Prostate gland (tissue), 2 donors: ENCODE measurements at regions not wholly inside any gene's neighbourhood (a gene's known extent, or its start where the extent isn't known, plus 50 kb on each side); places are given as distances from the start of the nearest gene placed in this dataset.

Experiments
- DNase-seq: peaks from one replicate; pipeline ENCODE4 v3.0.0-alpha.2; 2019; ENCODE audit warnings: low spot score
- H3K27ac ChIP-seq, 2 donors: fragments of 200-600 bp; sonication (generic); 2 replicates each; pipeline ENCODE4 v1.5.1; 2017 to 2019
- H3K27me3 ChIP-seq: fragments of 200-600 bp; sonication (generic); replicated peaks from 2 replicates; pipeline ENCODE4 v1.5.1; 2019; ENCODE audit not compliant: insufficient read depth
- H3K36me3 ChIP-seq, 2 donors: fragments of 200-600 bp; sonication (generic); 1 replicate in 1 of 2; 2 replicates in 1 of 2; pipeline versions ENCODE4 v1.5.1 to v1.8.1; 2017 to 2019
- H3K4me1 ChIP-seq: fragments of 200-600 bp; sonication (generic); replicated peaks from 2 replicates; pipeline ENCODE4 v1.5.1; 2019
- H3K4me3 ChIP-seq, 2 donors: fragments of 200-600 bp; sonication (generic); 2 replicates each; pipeline ENCODE4 v1.5.1; 2017 to 2019
- H3K9me3 ChIP-seq: fragments of 200-600 bp; sonication (generic); 2 replicates; pipeline ENCODE4 v1.5.1; 2017
- POLR2A ChIP-seq: fragments of 450-650 bp; IDR thresholded peaks from one replicate; pipeline ENCODE4 v1.6.1; 2016; ENCODE audit warnings: antibody characterized with exemption, mild to moderate bottlenecking
- POLR2AphosphoS5 ChIP-seq: sonication (generic); formaldehyde crosslinking; IDR thresholded peaks from one replicate; pipeline ENCODE4 v1.6.1; 2017; ENCODE audit warnings: antibody characterized with exemption
- WGBS: methylation state at CpG from one replicate; pipeline ENCODE4 v1.1.5; 2018; 5-methylcytosine and 5-hydroxymethylcytosine counted together
- intact Hi-C: fragments of 100-400 bp; cut with DNase I; formaldehyde crosslinking; loops from one replicate; pipeline ENCODE4 v1.14.2; 2022
- TF ChIP-seq, protein P1 (sequence below), 4 experiments: fragments of 200-600 bp in 2 of 4; fragments of 450-650 bp in 2 of 4; sonication (generic) in 2 of 4; IDR thresholded peaks; 1 replicate in 3 of 4; 2 replicates in 1 of 4; pipeline ENCODE4 v1.5.1; 2016 to 2019; ENCODE audit warnings: antibody characterized with exemption in 4 of 4, mild to moderate bottlenecking in 2 of 4, moderate library complexity in 2 of 4

DNA sequence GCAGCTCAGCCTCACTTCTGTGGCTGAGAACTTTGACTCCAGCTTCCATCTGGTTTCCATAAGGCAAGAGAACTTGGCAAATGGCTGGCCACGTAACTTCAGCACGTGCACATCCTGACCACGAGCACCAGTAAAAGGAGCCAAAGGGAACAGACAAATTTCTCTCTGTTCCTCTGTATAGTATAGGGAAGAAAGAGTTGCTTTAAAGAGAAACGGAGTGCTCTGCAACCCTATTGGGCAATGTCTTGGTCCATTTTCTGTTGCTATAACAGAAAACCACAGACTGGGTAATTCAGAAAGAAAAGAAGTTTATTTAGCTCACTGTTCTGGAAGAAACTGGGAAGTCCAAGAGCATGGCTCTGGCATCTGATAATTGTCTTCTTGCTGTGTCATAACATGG is 558.7 kb downstream of the ACTL7B start:
- H3K27ac ChIP-seq, result no peak overlapping the region

GRCh38 chr9:108296056-108296455 is 559.7 kb downstream of the ACTL7B start:
- no peak overlapping the region for H3K4me3 ChIP-seq
- H3K4me1 ChIP-seq, result no peaks in the 10 kb centered on the region
- TF ChIP-seq POLR2A (no peak), POLR2AphosphoS5 (no peak)
- TF ChIP-seq, protein P1, sequence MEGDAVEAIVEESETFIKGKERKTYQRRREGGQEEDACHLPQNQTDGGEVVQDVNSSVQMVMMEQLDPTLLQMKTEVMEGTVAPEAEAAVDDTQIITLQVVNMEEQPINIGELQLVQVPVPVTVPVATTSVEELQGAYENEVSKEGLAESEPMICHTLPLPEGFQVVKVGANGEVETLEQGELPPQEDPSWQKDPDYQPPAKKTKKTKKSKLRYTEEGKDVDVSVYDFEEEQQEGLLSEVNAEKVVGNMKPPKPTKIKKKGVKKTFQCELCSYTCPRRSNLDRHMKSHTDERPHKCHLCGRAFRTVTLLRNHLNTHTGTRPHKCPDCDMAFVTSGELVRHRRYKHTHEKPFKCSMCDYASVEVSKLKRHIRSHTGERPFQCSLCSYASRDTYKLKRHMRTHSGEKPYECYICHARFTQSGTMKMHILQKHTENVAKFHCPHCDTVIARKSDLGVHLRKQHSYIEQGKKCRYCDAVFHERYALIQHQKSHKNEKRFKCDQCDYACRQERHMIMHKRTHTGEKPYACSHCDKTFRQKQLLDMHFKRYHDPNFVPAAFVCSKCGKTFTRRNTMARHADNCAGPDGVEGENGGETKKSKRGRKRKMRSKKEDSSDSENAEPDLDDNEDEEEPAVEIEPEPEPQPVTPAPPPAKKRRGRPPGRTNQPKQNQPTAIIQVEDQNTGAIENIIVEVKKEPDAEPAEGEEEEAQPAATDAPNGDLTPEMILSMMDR (IDR thresholded peaks at IDR 0.05), result no peak
- no peak overlapping the region for H3K27ac ChIP-seq
- intact Hi-C loops, result no loop called here
- no peaks in the 10 kb centered on the region for H3K36me3 ChIP-seq
- WGBS, result 62% methylated on average over 1 of the region's 1 CpG
- DNase-seq, result no peak
- H3K27me3 ChIP-seq, result no peaks in the 10 kb centered on the region
- H3K9me3 ChIP-seq, result no peaks in the 10 kb centered on the region

More for the DNA sequence above, 558.7 kb downstream of the ACTL7B start:
- WGBS, result 59% methylated on average over 4 of the region's 4 CpGs
- no peak overlapping the region for H3K4me3 ChIP-seq
- no peak for DNase-seq
- intact Hi-C loops, result no loop called here
- H3K4me1 ChIP-seq, result no peaks in the 10 kb centered on the region
- H3K36me3 ChIP-seq, result no peaks in the 10 kb centered on the region
- no peaks in the 10 kb centered on the region for H3K27me3 ChIP-seq
- no peaks in the 10 kb centered on the region for H3K9me3 ChIP-seq
- no peak for TF ChIP-seq POLR2A
- no peak for TF ChIP-seq POLR2AphosphoS5
- TF ChIP-seq, protein P1 (IDR thresholded peaks at IDR 0.05), result no peak

GRCh38 chr9:108291586-108291932 is 564.2 kb downstream of the ACTL7B start:
- Histone ChIP-seq H3K9me3 (no peaks in the 10 kb centered on the region), H3K27ac (peak overlapping the region in 1 of 2 donors; percentile 16), H3K4me1 (no peaks in the 10 kb centered on the region), H3K36me3 (no peaks in the 10 kb centered on the region), H3K27me3 (no peaks in the 10 kb centered on the region), H3K4me3 (no peak overlapping the region)
- no peak for DNase-seq
- no peak for TF ChIP-seq POLR2AphosphoS5
- TF ChIP-seq POLR2A, result no peak
- TF ChIP-seq, protein P1 (IDR thresholded peaks at IDR 0.05), result no peak
- WGBS, result 92% methylated on average over 2 of the region's 2 CpGs
- intact Hi-C loops, result no loop called here

- WGBS, result 41% methylated on average over 6 of the region's 6 CpGs
- peak overlapping the region in 1 of 2 donors; percentile 16 for H3K27ac ChIP-seq
- intact Hi-C loops, result no loop called here
These were observed 564.8 kb downstream of the ACTL7B start for GRCh38 chr9:108290839-108291585.

DNA sequence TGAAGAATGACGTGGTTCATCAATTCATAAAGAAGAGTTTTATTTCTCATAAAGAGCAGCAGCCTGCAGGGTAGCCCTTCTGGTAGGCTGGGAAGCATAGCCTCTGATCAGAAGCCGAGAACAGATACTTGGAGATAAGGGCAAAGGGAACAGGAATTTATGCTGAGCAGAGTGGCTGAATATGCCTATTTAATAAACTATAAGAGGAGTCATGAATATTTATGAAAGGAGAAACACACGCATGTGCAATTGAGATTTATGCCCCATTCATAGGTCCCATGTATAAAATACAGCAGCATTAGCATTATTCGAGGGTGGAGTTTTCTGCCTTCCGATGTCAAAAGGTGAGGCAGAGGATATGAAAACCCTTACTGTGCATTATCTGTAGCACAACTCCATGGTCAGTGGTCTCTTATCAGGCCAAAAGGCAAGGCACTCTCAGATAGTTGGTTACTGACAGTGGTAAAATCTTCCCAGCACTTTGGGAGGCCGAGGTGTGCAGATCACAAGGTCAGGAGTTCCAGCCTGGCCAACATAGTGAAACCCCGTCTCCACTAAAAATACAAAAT is 569.1 kb downstream of the ACTL7B start:
- Histone ChIP-seq H3K36me3 (no peaks in the 10 kb centered on the region), H3K4me1 (no peaks in the 10 kb centered on the region), H3K9me3 (no peaks in the 10 kb centered on the region), H3K27ac (no peak overlapping the region), H3K4me3 (no peak overlapping the region), H3K27me3 (no peaks in the 10 kb centered on the region)
- intact Hi-C loops, result no loop called here
- no peak for TF ChIP-seq POLR2AphosphoS5
- 87% methylated on average over 7 of the region's 7 CpGs for WGBS
- no peak for DNase-seq

More at GRCh38 chr9:108290839-108291585, 564.8 kb downstream of the ACTL7B start:
- TF ChIP-seq POLR2AphosphoS5 (peak; percentile 59), POLR2A (no peak)
- DNase-seq, result peak; percentile 38
- H3K4me1 ChIP-seq, result no peaks in the 10 kb centered on the region
- no peaks in the 10 kb centered on the region for H3K27me3 ChIP-seq
- no peaks in the 10 kb centered on the region for H3K9me3 ChIP-seq
- no peak overlapping the region for H3K4me3 ChIP-seq
- no peaks in the 10 kb centered on the region for H3K36me3 ChIP-seq

DNA sequence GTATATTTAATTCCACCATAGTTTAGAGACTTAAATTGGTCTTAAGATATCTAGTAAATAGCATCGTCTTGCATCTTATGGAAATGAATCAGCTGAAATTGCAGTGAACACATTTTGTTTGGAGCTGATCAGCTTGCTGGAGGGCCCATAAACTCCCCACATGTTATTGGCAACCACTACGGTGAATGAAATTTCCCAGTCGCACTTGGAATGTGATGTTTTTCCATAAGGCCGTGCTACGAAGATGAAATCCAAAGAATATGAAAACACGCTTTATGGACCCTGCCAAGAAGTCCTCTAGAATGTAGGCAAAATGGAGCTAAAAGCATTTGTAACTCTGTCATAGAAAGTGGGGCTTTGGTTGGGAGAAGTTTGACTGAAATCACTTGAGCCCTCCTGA is 572.1 kb downstream of the ACTL7B start:
- TF ChIP-seq, protein P1 (IDR thresholded peaks at IDR 0.05), result no peak
- no peak for TF ChIP-seq POLR2AphosphoS5
- TF ChIP-seq POLR2A, result no peak
- no peak for DNase-seq
- intact Hi-C loops, result no loop called here
- H3K36me3 ChIP-seq, result no peaks in the 10 kb centered on the region
- H3K4me3 ChIP-seq, result no peak overlapping the region
- peaks cover under 1% of the 10 kb centered on the region for H3K4me1 ChIP-seq
- WGBS, result 96% methylated on average over 6 of the region's 6 CpGs
- H3K9me3 ChIP-seq, result no peaks in the 10 kb centered on the region
- H3K27me3 ChIP-seq, result no peaks in the 10 kb centered on the region
- H3K27ac ChIP-seq, result no peak overlapping the region
